ENCODE measurements at regions not wholly inside any gene's neighbourhood (a gene's known extent, or its start where the extent isn't known, plus 50 kb on each side); places are given as distances from the start of the nearest gene placed in this dataset.

DNA sequence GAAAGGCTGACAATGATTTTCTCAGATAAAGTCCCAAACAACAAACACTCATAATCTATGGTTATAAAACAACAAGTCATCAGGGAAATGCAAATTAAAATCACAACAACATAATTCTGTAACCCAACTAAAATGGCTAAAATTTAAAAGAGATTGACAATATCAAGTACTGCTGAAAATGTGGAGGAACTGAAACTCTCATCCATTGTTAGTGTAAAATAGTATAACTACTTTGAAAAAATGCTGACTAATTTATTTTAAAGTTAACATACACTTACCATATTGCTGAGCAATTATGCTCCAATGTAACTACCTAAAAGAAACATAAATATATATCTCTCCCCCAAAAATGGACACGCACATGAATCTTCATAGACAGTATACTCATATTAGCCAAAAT lies 245.9 kb upstream of the SPOPL start:
- TF ChIP-seq, protein P1, sequence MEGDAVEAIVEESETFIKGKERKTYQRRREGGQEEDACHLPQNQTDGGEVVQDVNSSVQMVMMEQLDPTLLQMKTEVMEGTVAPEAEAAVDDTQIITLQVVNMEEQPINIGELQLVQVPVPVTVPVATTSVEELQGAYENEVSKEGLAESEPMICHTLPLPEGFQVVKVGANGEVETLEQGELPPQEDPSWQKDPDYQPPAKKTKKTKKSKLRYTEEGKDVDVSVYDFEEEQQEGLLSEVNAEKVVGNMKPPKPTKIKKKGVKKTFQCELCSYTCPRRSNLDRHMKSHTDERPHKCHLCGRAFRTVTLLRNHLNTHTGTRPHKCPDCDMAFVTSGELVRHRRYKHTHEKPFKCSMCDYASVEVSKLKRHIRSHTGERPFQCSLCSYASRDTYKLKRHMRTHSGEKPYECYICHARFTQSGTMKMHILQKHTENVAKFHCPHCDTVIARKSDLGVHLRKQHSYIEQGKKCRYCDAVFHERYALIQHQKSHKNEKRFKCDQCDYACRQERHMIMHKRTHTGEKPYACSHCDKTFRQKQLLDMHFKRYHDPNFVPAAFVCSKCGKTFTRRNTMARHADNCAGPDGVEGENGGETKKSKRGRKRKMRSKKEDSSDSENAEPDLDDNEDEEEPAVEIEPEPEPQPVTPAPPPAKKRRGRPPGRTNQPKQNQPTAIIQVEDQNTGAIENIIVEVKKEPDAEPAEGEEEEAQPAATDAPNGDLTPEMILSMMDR (IDR thresholded peaks at IDR 0.05; ENCODE audit: insufficient read depth, low read length): no peak
- no peak for TF ChIP-seq POLR2AphosphoS5 (IDR thresholded peaks at IDR 0.05; ENCODE audit: low read depth)

Measured in HL-60 (cell line).